Muscle layer of colon (tissue), 2 donors: ENCODE measurements at regions not wholly inside any gene's neighbourhood (a gene's known extent, or its start where the extent isn't known, plus 50 kb on each side); places are given as distances from the start of the nearest gene placed in this dataset.
"Not testable (repeated sequence)": the region's sequence is repeated elsewhere in the genome, so short reads cannot be mapped to it uniquely, and the experiment has no call there.

Experiments
- H3K27ac ChIP-seq: one replicate; pipeline ENCODE4 v1.7.0; 2013; ENCODE audit warnings: low read depth, mild to moderate bottlenecking, low read length, moderate library complexity
- H3K27me3 ChIP-seq, 2 donors: one replicate each; pipeline ENCODE4 v1.7.0; 2013; ENCODE audit warnings: low read length in 2 of 2, mild to moderate bottlenecking in 2 of 2; ENCODE audit not compliant: insufficient read depth in 2 of 2, control insufficient read depth in 1 of 2
- H3K36me3 ChIP-seq: one replicate; pipeline ENCODE4 v1.7.0; 2013; ENCODE audit warnings: mild to moderate bottlenecking, low read length; ENCODE audit not compliant: insufficient read depth
- H3K4me1 ChIP-seq: one replicate; pipeline ENCODE4 v1.7.0; 2013; ENCODE audit warnings: mild to moderate bottlenecking, low read length; ENCODE audit not compliant: insufficient read depth
- H3K4me3 ChIP-seq, 2 donors: one replicate each; pipeline ENCODE4 v1.7.0; 2013; ENCODE audit warnings: low read length in 2 of 2, low read depth in 1 of 2, mild to moderate bottlenecking in 1 of 2, moderate library complexity in 1 of 2
- H3K9ac ChIP-seq: one replicate; pipeline ENCODE4 v1.7.0; 2013; ENCODE audit warnings: low read length
- H3K9me3 ChIP-seq: one replicate; pipeline ENCODE4 v1.7.0; 2013; ENCODE audit warnings: mild to moderate bottlenecking, low read length
- donor health status: abdominal sarcoma.
- donor health status: Adenocarcinoma of cecum.

DNA sequence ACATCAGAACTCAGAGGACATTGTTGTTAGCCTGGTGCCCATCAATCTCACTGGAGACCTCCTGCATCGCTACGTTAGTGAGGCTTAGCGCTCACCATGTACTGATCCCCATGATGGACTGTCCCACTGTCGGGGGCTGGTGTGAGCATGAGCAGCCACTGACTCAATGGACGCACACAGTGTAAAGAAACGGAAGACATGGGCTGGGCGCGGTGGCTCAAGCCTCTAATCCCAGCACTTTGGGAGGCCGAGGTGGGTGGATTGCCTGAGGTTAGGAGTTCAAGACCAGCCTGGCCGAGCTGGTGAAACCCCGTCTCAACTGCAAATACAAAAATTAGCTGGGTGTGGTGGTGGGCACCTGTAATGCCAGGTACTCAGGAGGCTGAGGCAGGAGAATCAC, 112.9 kb downstream of the CRYBB2 start:
- Histone ChIP-seq H3K4me1 (no peaks in the 10 kb centered on the region), H3K4me3 (no peak overlapping the region)

GRCh38 chr22:25334162-25334490, 114.7 kb downstream of the CRYBB2 start:
- no peak overlapping the region for H3K27ac ChIP-seq
- no peak overlapping the region for H3K4me3 ChIP-seq
- no peak overlapping the region for H3K9ac ChIP-seq
- H3K27me3 ChIP-seq = no peaks in the 10 kb centered on the region
- H3K36me3 ChIP-seq = no peaks in the 10 kb centered on the region
- no peaks in the 10 kb centered on the region for H3K9me3 ChIP-seq
- no peaks in the 10 kb centered on the region for H3K4me1 ChIP-seq

More for the DNA sequence above, 112.9 kb downstream of the CRYBB2 start:
- Histone ChIP-seq H3K27me3 (no peaks in the 10 kb centered on the region), H3K36me3 (no peaks in the 10 kb centered on the region), H3K9ac (no peak overlapping the region), H3K27ac (no peak overlapping the region), H3K9me3 (no peaks in the 10 kb centered on the region)

DNA sequence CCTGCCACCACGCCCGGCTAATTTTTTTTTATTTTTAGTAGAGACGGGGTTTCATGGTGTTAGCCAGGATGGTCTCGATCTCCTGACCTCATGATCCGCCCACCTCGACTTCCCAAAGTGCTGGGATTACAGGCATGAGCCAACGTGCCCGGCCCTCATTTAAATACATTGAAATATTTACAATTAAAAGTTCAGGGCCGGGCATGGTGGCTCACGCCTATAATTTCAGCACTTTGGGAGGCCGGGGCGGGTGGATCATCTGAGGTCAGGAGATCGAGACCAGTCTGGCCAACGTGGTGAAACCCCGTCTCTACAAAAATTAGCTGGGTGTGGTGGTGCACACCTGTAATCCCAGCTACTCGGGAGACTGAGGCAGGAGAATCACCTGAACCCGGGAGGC, 115.2 kb downstream of the CRYBB2 start:
- H3K9me3 ChIP-seq, H3K4me1 ChIP-seq, H3K27me3 ChIP-seq, H3K9ac ChIP-seq, H3K36me3 ChIP-seq, H3K27ac ChIP-seq, H3K4me3 ChIP-seq: not testable (repeated sequence)

- not testable (repeated sequence) for H3K27me3 ChIP-seq, H3K9ac ChIP-seq, H3K4me3 ChIP-seq, H3K4me1 ChIP-seq, H3K36me3 ChIP-seq, H3K9me3 ChIP-seq, H3K27ac ChIP-seq
Measured at GRCh38 chr22:25335276-25335675, 115.8 kb downstream of the CRYBB2 start.

- not testable (repeated sequence) for H3K9me3 ChIP-seq, H3K4me3 ChIP-seq, H3K36me3 ChIP-seq, H3K4me1 ChIP-seq, H3K27me3 ChIP-seq, H3K9ac ChIP-seq, H3K27ac ChIP-seq
Measured at GRCh38 chr22:25340536-25340935, 121.1 kb downstream of the CRYBB2 start.

DNA sequence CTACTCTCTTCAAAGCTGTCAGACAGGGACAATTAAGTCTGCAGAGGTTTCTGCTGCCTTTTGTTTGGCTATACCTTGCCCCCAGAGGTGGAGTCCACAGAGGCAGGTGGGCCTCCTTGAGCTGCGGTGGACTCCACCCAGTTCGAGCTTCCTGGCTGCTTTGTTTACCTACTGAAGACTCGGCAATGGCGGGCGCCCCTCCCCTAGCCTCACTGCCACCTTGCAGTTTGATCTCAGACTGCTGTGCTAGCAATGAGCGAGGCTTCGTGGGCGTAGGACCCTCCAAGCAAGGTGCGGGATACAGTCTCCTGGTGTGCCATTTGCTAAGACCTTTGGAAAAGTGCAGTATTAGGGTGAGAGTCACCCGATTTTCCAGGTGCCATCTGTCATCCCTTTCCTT, 124.9 kb downstream of the CRYBB2 start:
- H3K4me3 ChIP-seq, H3K27me3 ChIP-seq, H3K27ac ChIP-seq, H3K4me1 ChIP-seq, H3K36me3 ChIP-seq, H3K9ac ChIP-seq, H3K9me3 ChIP-seq: not testable (repeated sequence)

DNA sequence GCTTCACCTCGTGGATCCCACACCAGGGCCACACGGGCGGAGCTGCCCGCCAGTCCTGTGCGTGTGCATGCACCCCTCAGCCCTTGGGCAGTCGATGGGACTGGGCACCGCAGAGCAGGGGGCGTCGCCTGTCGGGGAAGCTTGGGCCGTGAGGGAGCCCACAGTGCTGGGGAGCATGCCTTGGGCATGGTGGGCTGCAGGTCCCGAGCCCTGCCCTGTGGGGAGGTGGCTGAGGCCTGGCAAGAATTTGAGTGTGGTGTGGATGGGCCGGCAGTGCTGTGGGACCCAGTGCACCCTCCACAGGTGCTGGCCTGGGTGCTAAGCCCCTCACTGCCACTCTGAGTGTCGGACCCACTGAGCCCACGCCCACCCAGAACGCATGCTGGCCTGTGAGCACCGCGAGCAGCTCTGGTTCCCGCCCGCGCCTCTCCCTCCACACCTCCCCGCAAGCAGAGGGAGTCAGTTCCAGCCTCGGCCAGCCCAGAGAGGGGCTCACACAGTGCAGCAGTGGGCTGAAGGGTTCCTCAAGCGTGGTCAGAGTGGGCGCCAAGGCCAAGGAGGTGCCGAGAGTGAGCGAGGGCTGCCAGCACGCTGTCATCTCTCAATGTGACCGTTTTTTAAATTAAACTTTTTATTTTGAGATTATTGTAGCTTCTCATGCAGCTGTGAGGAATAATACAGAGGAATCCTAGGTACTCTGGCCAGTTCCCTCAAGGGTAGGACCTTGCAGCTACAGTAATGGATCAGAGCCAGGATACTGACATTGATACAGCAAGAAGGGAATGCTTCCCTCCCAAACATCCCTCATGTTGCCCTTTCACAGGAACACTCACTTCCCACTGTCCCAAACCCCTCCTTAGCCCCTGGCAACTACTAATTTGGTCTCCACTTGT, 127.7 kb downstream of the CRYBB2 start:
- H3K4me3 ChIP-seq = no peak overlapping the region
- no peaks in the 10 kb centered on the region for H3K4me1 ChIP-seq
- H3K9ac ChIP-seq = no peak overlapping the region
- no peaks in the 10 kb centered on the region for H3K9me3 ChIP-seq
- H3K27me3 ChIP-seq = no peaks in the 10 kb centered on the region
- no peak overlapping the region for H3K27ac ChIP-seq
- H3K36me3 ChIP-seq = peaks cover 9% of the 10 kb centered on the region

DNA sequence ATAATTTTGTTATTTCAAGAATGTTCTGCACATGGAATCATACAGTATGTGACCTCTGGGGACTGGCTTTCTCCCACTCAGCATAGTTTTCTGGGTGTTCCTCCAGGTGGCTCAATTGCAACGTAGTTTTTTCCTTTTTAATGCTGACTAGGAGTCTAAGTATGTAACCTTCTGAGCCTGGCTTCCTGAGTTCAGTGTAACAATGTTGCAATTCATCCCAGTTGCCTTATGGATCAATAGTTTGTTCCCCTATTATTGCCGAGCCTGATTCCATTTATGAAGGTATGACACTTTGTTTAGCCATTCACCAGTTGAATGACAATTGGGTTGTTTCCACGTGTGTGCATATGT, 128.3 kb downstream of the CRYBB2 start:
- H3K27me3 ChIP-seq = no peaks in the 10 kb centered on the region
- H3K4me1 ChIP-seq = no peaks in the 10 kb centered on the region
- no peak overlapping the region for H3K4me3 ChIP-seq
- H3K27ac ChIP-seq = no peak overlapping the region
- H3K36me3 ChIP-seq = peaks cover 14% of the 10 kb centered on the region
- no peaks in the 10 kb centered on the region for H3K9me3 ChIP-seq
- H3K9ac ChIP-seq = no peak overlapping the region

- H3K27ac ChIP-seq = no peak overlapping the region
- H3K9me3 ChIP-seq = no peaks in the 10 kb centered on the region
- H3K4me1 ChIP-seq = no peaks in the 10 kb centered on the region
- no peak overlapping the region for H3K4me3 ChIP-seq
- H3K9ac ChIP-seq = no peak overlapping the region
- no peaks in the 10 kb centered on the region for H3K27me3 ChIP-seq
- peaks cover 20% of the 10 kb centered on the region for H3K36me3 ChIP-seq
Measured at GRCh38 chr22:25348391-25348790, 129.0 kb downstream of the CRYBB2 start.

- H3K4me1 ChIP-seq, H3K4me3 ChIP-seq, H3K9me3 ChIP-seq, H3K9ac ChIP-seq, H3K27me3 ChIP-seq, H3K27ac ChIP-seq: not testable (repeated sequence)
- peaks cover 26% of the 10 kb centered on the region for H3K36me3 ChIP-seq
Measured at GRCh38 chr22:25348996-25349395, 129.6 kb downstream of the CRYBB2 start.

- Histone ChIP-seq H3K9me3 (no peaks in the 10 kb centered on the region), H3K4me1 (no peaks in the 10 kb centered on the region), H3K27ac (no peak overlapping the region), H3K27me3 (no peaks in the 10 kb centered on the region), H3K36me3 (peaks cover 34% of the 10 kb centered on the region), H3K4me3 (no peak overlapping the region), H3K9ac (no peak overlapping the region)
Measured at GRCh38 chr22:25350551-25350971, 131.1 kb downstream of the CRYBB2 start.

DNA sequence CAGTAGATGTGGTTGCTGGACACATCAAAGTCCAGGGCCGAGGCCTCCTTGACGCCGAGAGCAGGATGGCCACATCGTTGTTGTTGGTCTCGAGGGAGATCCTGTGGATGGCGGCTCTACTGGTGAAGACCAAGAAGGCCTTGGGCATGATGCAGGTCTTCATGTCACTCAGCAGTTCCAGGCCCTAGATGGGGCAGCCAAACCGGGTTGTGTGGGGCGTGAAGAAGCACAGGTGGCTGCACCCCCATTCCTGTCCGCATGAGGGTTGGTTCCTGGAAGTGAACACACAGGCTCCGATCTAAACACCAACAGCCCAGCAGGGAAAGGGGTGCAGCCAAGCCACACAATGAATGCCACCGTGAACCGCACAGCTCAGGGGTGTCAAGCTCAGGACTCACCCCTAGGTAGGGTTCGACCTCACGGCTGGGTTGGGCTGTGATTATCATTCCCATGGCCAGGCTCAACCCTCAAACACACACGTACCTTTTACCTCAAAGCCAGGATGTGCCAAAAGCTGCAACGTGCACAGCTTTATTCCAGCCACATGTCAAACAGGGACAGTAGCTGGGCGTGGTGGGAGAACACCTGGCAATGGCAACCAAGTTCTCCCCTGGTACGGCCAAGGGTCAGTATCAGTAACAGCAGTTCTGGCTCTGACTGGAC, 132.3 kb downstream of the CRYBB2 start:
- Histone ChIP-seq H3K27me3 (no peaks in the 10 kb centered on the region), H3K27ac (no peak overlapping the region), H3K9me3 (no peaks in the 10 kb centered on the region), H3K36me3 (peaks cover 41% of the 10 kb centered on the region), H3K9ac (no peak overlapping the region), H3K4me1 (no peaks in the 10 kb centered on the region), H3K4me3 (no peak overlapping the region)
